GM19397 (cell line): ENCODE measurements at regions not wholly inside any gene's neighbourhood (a gene's known extent, or its start where the extent isn't known, plus 50 kb on each side); places are given as distances from the start of the nearest gene placed in this dataset.

Experiments
- ATAC-seq: cut with Tn5 transposase; IDR thresholded peaks from one replicate; pipeline ENCODE4 v1.9.1; 2021; ENCODE audit warnings: mild to moderate bottlenecking, moderate library complexity; ENCODE audit not compliant: unreplicated experiment

DNA sequence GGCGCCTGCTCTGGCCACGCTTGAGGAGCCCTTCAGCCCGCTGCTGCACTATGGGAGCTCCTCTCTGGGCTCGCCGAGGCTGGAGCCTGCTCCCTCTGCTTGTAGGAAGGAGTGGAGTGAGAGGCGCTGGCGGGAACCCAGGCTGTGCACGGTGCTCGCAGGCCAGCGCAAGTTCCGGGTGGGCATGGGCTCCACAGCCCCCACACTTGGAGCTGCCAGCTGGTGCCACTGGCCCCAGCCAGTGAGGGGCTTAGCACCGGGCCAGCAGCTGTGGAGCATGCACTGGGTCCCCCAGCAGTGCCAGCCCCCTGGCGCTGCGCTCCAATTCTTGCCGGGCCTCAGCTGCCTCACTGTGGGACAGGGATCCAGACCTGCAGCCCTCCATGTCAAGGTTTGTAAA, 122.1 kb upstream of the CD180 start:
- no peak for ATAC-seq

DNA sequence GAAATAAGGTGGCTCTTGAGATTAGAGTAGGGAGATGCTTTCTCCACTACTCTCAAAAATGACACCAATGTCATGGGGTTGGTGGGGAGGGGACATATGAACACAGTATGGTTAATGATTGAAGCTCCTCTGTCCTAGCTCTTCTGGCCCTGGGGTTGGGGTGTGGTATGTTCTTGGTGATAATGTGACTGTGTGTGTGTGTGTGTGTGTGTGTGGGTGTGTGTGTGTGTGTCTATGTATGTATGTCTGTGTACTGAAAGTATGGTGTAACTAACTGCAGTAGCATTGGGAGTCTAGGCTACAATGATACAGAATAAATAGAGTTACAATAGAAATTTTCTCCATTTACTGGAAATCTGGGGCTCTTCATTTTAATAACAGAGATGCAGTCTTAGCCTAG, 121.0 kb upstream of the CD180 start:
- ATAC-seq = no peak

DNA sequence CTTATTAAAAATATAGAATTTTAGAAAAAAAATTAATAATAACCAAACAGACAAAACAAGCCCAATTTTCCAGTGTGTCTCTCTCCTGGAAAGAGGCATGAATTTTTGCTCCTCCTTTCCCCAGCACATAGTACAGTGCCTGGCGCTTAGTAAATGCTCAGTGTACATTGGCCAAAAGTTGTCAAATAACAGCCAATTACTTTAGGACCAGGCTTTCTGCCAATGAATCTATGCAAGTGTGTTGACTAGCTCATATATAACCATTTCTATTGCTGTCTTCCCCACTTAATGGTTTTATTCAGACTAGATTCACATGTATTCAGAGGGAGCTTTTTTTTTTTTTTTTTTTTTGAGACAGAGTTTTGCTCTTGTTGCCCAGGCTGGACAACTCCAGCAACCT, 120.1 kb upstream of the CD180 start:
- ATAC-seq = no peak

DNA sequence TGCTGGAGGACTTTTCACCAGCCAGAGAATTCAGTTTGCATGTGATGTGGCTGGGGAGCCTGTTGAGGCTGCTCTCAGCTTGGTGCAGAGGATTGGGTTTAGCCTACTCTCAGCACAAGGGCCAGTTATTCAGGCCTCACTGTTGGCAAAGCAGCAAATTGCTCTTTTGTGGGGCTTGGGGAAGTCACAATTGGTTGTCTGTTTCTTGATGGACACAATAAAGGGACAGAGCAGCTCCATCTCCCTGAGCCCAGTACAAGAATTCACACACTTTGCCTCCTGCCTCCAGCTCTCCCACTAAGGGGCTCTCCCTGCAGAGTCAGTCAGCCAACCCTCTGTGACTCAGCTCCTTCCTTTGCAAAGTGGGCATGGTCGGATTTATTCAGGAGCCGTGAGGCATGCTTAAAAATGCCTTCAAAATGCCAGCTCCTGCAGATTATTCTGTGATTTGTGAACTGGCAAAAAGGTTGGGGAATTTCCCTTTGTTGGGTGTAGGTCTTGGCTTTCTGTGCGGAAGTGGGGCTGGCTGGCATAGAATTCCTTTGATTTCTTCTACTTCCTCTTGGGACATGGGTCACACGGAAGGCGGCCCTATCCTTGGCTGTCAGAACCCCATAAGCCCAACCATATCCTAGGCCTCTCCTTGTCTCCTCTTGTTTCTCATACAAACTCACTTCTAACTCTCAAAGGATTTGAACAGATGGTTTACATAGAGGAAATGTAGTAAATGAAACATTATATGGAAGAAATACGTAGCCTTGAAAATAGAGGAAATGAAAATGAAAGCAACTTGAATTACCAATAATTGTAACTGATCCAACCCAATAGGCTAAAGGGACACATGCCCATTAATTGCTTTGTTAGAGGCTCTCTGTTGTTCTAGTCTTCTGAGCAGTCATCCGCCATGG, 118.7 kb upstream of the CD180 start:
- ATAC-seq = no peak

DNA sequence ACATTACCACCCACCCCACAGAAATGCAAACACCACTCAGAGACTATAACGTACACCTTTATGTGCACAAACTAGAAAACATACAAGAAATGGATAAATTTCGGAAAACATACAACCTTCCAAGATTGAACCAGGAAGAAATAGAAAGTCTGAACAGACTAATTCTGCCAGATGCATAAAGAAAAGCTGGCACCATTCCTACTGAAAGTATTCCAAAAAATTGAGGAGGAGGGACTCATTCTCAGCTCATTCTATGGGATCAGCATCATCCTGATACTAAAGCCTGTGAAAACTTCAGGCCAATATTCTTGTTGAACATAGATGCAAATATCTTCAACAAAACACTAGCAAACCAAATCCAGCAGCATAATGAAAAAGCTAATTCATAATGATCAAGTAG, 115.1 kb upstream of the CD180 start:
- no peak for ATAC-seq

DNA sequence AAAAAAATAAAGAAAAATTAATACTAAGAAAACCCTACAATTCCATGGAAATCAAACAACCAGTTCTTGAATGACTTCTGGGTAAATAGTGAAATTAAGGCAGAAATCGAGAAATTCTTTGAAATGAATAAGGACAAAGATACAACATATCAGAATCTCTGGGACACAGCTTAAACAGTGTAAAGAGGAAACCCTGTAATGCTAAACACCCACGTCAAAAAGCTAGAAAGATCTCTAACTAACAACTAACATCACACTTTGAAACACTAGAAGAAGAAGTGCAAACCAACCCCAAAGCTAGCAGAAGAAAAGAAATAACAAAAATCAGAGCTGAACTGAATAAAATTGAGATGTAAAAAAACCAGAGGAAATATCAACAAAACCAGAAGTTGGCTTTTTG, 114.6 kb upstream of the CD180 start:
- no peak for ATAC-seq

DNA sequence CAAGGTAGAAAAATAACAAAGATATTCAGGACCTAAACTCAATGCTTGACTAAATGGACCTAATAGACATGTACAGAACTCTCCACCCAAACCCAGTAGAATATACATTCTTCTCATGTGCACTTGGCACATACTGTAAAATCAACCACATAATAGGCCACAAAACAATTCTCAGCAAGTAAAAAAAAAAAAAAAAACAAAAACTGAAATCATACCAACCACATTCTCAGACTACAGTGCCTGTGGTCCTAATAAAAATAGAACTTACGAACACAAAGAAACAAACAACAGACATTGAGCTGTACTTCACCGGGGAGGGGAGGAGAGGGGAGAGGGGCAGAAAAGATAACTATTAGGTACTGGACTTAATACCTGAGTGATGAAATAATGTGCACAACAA, 114.1 kb upstream of the CD180 start:
- no peak for ATAC-seq

DNA sequence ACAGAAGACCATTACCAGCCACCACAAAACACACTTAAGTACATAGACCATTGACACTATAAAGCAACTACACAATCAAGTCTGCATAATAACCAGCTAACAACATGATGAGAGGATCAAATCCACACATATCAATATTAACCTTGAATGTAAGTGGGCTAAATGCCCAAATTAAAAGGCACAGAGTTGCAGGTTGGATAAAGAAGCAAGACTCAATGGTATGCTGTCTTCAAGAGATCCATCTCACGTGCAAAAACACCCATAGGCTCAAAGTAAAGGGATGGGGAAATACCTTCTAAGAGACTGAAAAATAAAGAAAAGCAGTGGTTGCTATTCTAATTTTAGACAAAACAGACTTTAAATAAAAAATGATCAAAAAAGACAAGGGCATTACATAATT, 113.6 kb upstream of the CD180 start:
- no peak for ATAC-seq

DNA sequence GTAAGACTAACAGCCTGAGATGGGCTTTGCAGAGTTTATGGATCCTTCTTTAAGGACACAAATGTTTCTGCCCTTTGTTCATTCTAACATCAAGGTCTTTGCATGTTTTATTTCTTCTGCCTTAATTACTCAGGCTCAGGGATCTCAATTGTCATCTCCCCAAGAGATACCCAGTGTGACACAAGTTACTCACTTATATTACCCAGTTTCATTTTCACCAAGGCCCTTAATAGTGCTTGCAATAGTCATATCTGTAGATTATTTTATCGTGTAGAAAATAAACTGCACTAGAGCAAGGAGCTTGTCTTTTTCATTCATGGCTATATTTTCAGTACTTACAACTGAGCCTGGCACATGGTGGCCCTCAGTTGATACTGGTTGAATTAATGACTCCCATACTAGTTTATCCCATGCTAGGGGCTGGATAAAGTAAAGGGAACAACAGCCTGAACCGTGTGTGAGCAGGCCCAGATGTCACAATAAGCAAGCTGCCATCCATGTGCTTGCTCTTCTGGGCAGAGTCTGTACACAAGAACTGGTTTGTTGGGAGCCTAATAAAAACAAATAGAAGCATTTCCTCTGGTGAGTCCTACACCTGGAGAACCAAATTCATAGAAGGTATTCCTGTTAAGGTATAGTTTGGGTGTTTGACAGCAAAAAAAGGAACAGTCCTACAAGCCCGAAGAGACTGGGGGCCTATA, 112.5 kb upstream of the CD180 start:
- no peak for ATAC-seq

DNA sequence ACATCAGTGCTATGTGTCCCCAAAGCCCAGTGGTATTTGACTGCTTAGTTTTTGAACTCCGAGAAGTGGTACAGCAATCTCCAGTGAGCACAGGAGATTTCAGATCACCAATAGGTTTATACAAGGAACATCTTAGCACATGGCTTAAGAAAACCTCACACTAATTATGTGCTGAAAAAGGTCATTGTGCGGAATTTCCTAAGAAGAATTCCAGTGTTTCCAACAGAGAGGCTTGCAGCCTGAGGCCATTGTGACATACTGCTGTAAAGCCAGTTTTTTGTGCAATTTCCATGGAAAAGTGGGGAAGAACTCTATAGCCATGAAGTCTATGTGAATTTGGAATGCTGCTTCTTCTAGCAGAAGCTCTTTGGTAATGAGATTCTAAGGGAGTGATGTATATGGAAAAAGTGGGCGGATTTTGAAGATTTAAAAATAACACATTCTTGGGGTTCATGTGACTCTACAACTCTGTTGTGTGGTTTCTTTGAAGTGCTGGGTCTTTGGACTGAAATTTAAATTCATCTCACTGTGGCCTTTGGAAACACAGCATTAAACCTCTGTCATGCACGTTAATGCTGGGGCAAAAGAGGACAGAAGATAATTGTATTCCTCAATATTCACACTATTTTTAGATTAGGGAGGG, 110.5 kb upstream of the CD180 start:
- ATAC-seq = no peak

DNA sequence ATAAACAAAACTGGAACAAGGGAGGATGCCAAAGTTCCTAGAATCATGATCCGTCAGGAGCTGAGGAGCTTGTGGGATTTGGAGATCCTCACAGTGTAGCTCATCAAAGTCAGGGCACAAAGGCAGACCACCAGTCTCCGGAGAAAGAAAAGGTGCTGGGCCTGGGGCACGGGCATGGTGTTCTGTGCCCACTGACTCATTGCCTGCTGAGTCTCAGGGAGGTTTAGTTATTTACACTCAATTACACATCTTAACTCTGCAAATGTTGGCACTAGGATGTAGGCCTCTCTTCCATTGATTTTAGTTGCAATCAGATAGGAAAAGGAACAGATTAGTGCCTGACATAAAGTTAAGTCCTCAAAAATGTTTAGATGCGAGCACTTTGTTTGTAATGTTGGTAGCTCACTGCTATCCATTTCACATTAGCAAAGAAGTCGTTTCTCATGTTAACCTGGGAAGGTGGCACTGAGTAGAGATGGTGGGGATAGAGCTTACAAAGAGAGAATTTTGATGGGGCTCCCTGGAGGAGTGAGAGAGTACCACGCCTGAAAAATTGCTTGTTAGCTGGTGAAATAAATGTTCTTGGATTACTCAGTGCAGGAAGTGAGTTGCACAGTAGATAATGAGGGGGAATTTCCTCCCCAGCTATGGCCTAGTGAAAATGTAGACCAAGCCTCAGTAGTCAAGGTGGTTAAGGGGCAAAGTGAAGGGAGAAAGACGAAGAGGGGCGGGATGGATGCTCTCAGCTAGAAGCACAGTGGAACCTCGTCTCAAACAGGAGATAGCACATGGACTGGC, 109.5 kb upstream of the CD180 start:
- no peak for ATAC-seq

DNA sequence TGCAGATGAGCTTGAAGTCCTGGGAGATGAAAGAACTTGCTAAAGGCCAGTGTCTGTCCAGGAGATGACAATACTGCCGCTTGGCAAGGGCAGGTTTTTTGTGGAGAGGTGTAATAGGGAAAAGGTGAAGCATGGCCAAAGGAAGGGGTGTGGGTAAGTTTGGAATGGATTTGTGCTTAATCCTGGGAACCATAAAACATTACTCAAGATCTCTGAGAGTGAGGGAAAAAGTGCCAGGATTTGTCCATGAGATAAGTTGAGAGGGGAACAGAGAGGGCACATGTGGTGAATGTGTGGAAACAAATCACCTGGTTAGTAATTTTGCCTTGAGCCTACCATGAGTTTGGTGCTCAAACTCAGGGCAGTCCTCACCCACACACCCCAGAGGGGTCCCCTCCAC, 108.8 kb upstream of the CD180 start:
- no peak for ATAC-seq

DNA sequence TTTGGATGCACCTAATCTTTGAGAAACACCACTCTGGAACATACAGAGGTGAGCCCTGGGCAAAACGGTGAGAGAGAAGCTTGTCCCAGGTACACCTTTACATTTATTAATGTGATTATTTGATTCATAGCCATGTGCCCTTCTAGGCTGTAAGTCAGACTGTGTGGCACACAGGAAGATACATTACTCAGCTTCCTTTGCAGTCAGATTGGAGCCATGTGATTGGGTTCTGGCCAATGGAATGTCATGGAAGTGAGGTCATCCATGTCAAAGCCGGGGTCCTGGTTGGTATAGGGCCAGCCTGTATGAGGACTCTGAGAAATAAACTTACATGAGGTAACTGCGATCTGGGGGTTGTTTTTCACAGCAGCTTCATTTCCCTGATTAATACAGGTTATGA, 106.8 kb upstream of the CD180 start:
- ATAC-seq = no peak

DNA sequence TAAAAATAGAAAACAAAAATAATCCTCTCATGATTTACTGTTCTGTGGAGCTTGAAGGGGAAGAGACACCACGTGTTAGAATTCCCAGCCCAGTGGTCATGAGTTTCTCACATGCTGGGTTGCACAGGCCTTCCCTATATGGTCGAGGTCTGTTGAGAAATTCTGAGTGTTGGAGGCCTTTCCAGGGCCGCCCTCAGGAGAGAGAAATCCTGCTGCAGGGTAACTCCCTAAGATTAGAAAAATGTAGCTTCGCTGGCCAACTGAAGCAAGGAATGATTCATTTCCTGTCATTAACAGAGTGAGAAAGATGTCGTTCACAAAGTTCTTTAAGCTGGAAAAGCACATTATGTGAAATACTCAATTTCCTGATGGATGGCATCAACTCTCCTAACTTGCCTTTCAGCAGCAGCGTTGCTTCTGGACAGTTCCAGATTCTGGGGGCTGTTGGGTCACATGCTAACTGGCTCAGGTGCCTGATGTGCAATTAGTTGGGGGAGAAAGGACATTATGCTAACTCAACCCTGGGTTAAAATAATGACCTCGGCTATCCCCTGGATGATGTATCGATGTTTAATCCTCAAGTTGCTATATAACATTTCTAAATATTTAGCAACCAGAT, 104.8 kb upstream of the CD180 start:
- no peak for ATAC-seq

DNA sequence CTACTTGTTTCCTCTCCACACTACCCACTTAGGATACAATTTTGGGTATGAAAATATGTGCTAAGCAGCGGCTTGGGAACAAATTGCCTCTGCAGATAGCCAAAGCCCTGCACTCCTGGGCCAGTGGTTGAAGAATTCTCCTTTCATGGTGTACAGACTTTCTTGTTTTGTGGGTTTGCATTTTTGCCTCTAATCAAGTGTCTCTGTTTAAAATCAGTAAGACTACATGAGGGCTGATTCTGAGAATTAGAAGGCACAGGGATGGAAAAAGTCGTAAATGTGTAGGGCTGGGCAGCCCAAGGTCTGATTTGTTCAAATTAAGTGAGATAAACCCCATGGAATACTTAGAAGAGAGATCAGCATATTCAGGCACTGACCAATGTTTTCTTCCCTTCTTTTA, 103.7 kb upstream of the CD180 start:
- ATAC-seq = no peak

DNA sequence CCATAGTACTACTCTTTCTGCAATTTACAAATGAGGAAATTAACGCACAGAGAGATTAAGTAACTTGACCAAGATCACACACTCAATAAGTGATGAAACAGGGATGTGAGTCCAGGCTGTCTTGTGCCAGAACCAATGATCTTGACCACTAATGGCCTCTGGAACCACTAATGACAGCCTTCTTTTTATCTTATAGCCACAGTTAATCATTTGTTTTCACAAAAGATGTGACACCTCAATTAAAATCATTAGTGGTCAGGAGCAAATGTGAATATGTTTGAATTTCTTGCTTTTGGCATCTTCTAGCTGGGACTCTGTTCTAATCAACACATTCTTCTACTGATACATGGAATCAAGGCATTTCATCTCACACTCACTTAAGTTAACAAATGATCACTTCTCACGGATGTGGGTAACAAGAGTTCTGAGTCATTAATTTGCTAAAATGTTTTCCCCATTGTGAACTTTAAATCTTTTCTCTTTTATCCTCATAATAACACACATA, 102.7 kb upstream of the CD180 start:
- no peak for ATAC-seq

DNA sequence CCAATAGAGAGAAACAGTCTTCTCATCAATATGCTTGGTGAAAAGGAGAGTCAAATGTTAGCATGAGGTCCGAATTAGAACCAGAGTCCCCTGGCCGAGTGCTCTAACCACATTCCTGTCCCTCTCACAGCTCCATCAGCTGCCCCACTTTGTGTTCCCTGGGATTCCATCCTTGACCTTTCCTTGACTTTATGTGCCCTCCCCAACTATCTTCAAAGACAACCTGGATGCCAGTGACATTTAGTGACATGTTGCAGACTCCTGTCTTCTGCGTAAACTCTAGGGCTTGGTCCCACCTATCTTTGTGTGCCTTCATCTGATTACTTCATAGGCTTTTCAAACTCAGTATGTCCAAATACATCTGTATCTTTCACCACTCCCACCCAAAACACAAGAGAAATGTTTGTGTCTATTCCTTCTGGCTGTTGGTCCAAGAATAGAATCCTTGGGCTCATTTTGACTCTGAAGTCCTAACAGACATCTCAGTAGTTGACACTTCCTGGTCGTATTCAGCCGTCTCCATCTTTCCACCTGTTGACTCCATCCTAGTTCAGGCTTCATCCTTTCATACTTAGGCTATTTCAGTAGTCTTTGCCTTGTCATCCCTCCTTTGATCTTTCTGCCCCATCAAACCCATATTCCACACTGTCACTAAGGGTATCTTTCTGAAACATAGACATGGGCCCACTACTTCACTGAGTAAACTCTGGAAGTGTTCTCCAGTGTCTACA, 101.4 kb upstream of the CD180 start:
- ATAC-seq = no peak

DNA sequence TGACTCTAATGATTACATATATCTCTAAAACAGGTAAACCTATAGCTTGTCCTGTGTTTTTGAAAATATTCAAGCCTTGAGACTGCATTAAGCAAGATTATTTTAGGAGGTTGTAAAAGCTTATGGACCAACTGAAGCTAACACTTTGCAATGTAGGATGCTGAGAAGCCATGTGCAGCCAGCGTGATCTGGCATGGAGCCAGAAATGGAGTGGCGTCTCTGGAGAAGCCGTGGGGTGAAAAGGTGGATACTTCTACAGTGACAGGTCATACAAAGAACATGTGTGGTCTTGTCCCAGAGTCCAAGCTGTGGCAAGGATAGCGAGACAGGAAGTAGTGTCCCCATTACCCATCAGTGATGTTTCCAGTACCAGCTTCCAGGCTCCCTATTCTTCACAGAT, 100.8 kb upstream of the CD180 start:
- no peak for ATAC-seq

DNA sequence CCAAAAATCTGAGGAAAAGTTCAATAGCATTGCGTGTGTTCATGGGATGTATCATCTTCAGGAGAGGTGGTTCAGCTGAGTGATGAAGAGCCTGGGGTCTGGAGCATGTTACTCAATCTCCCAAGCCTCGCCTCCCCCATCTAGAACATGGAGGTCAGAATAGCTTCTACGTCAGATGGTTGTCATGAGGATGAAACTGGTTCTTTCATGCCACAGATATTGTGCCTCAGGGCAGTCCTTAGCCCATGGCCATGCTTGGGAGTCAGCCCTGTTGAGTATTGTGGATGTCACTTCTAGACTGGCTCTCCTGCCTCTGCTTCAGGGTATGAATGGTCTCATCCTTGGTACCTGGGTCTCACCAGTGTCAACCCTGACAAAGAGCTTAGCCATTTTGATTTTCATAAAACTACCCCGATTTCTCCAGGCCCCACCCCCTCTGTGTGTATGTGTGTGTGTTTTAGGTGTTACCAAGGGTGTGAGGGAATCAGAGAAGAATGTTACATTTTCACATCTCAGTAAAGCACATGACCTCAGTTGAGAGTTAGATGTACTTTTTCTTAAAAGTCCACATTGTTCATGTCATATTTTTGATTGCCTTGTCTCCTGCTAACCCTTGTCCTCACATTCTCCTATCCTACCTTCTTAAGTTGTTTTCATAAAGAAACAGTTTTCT, 97.8 kb upstream of the CD180 start:
- ATAC-seq = no peak
